GM21723 (cell line): ENCODE measurements at regions not wholly inside any gene's neighbourhood (a gene's known extent, or its start where the extent isn't known, plus 50 kb on each side); places are given as distances from the start of the nearest gene placed in this dataset.
"Not testable (repeated sequence)": the region's sequence is repeated elsewhere in the genome, so short reads cannot be mapped to it uniquely, and the experiment has no call there.

Experiments
- ATAC-seq: cut with Tn5 transposase; IDR thresholded peaks from one replicate; pipeline ENCODE4 v1.9.1; 2021; ENCODE audit warnings: mild to moderate bottlenecking, moderate library complexity; ENCODE audit not compliant: unreplicated experiment

- ATAC-seq = no peak
Measured at GRCh38 chr6:144935181-144935580, 650.0 kb downstream of the UTRN start.

- no peak for ATAC-seq
Measured at GRCh38 chr6:144935661-144936060, 650.5 kb downstream of the UTRN start.

- ATAC-seq = no peak
Measured at GRCh38 chr6:144936764-144937163, 651.6 kb downstream of the UTRN start.

GRCh38 chr6:144939921-144940320, 654.8 kb downstream of the UTRN start:
- ATAC-seq = no peak

GRCh38 chr6:144944106-144944505, 659.0 kb downstream of the UTRN start:
- ATAC-seq = no peak

GRCh38 chr6:144947398-144947976, 662.4 kb downstream of the UTRN start:
- no peak for ATAC-seq

GRCh38 chr6:144951730-144952437, 666.7 kb downstream of the UTRN start:
- ATAC-seq = no peak

GRCh38 chr6:144952456-144953240, 667.5 kb downstream of the UTRN start:
- ATAC-seq = no peak

GRCh38 chr6:144953552-144954240, 668.6 kb downstream of the UTRN start:
- no peak for ATAC-seq

GRCh38 chr6:144954241-144954556, 669.1 kb downstream of the UTRN start:
- no peak for ATAC-seq

GRCh38 chr6:144955392-144955791, 670.3 kb downstream of the UTRN start:
- ATAC-seq = no peak

- no peak for ATAC-seq
Measured at GRCh38 chr6:144955859-144956258, 670.7 kb downstream of the UTRN start.

- ATAC-seq = not testable (repeated sequence)
Measured at GRCh38 chr6:144956697-144957096, 671.6 kb downstream of the UTRN start.

GRCh38 chr6:144957236-144957937, 672.3 kb downstream of the UTRN start:
- ATAC-seq = no peak

- ATAC-seq = no peak
Measured at GRCh38 chr6:144969154-144969553, 684.0 kb downstream of the UTRN start.

- no peak for ATAC-seq
Measured at GRCh38 chr6:144969602-144970272, 684.6 kb downstream of the UTRN start.

- not testable (repeated sequence) for ATAC-seq
Measured at GRCh38 chr6:144977250-144977864, 692.2 kb downstream of the UTRN start.

- ATAC-seq = no peak
Measured at GRCh38 chr6:144978208-144978607, 693.1 kb downstream of the UTRN start.

GRCh38 chr6:144986271-144986670, 701.1 kb downstream of the UTRN start:
- ATAC-seq = no peak
